Umbilical cord (tissue), 1 donor: ENCODE measurements at regions not wholly inside any gene's neighbourhood (a gene's known extent, or its start where the extent isn't known, plus 50 kb on each side); places are given as distances from the start of the nearest gene placed in this dataset.
"Not testable (repeated sequence)": the region's sequence is repeated elsewhere in the genome, so short reads cannot be mapped to it uniquely, and the experiment has no call there.

Experiments
- DNase-seq: peaks from one replicate; pipeline ENCODE4 v3.0.0-alpha.2; 2015; ENCODE audit warnings: low spot score

DNA sequence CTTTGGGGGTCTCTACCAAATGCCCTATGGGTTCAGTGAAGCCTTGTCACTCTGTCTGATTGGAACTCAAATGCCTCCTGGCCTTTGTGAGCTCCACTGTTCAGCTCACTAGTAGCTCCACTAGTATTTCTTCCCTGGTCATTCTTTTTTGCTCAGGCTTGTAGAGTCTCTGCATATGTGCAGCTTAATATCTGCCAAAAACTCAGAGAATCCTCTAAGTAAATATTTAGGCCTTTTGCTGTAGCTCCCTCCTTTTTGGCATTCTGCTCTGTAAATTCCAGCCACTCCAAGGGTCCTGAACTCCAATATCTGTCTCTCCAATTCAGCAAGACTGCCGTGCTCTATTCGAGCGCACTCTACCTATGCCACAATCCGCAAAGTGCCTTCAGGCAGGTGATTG is 146.5 kb downstream of the MAIP1 start:
- no peak for DNase-seq

DNA sequence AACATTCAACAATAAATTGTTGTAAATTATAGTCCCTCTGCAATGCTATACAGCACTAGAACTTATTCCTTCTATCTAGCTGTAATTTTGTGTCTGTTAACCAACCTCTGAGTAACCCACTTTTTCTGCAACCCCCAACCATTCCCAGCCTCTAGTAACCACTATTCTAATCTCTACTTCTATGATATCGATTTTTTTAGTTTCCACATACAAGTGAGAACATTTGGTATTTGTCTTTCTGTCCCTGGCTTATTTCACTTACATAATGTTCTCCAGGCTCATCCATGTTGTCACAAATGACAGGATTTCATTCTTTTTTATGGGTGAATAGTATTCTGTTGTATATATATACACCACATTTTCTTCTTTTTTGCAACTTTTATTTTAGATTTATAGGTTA is 147.6 kb downstream of the MAIP1 start:
- no peak for DNase-seq

DNA sequence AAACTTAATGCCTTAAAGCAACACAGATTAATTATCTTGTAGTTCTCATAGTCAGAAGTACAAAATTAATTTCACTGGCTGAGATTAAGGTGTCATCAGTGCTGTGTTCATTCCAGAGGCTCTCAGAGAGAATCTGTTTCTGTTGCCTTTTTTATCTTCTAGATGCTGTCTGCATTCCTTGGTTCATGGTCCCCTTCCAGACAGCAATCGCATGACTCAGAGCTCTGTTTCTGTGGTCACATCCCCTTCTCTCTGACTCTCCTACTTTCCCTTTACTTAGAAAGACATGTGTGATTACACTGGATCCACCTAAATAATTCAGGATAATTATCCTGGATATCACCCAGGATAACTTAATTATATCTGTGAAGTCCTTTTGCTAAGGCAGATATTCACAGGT is 148.6 kb downstream of the MAIP1 start:
- no peak for DNase-seq

DNA sequence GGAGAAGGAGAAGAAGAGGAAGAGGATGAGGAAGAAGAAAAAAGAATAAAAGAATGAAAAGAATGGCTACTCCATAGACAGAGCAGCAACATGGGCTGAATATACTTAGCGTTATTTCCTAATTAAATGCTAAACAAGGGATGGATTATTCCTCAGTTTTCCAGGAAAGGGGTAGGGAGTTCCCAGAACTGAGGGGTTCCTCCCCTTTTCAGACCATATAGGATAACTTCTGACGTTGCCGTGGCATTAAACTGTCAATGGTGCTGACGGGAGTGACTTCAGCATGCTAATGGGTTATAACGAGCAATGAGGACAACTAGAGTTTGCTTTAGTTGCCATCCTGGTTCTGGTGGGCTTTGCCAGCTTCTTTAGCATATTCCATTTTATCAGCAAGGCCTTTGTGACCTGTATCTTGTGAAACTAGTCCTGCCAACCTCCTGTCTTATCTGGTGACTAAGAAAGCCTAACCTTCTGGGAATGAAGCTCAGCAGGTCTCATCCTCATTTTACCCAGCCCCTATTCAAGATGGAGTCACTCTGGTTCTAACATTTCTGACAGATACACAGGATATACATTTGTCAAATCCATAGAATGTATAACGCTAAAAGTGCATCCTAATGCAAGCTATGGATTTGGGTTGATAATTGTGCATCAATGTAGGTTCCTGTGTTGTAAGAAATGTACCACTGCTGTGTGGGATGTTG is 152.3 kb downstream of the MAIP1 start:
- no peak for DNase-seq

DNA sequence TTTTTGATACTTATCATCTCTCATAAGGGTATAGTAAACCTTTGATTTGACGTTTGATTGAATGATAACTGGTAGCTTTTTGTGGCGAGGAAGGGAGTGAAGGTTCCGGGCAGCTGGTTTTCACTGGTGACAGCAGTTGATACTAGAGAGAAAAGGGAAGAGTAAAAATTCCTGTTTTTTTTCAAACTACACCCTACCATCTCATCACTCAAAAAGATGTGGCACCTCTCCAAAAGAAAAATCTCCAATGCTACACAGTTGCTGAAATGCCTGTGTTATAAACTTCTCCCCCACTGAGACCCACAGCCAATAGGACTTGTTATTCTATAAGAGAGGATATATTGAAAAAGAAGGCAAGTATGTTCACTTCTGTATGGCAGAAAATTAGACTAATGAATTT is 154.0 kb downstream of the MAIP1 start:
- peak; percentile 51 for DNase-seq

DNA sequence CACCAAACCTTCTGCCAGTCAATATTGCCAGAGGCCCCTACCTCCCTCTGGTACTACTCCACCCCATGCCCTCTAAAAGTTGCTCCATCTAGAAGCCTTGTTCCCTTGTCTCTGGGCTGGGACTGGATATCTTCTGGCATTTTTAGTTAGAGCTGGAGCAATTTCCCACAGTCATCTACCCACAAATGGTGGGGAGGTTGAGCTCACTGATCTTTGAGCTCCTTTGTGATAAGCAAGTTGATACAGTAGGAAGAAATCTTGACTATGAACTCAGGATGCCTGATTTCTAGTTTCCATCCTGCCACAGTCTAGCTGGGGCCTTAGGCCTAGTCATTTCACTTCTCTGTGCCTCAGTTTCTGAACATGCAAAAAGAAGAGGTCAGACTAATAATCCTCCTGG is 155.0 kb downstream of the MAIP1 start:
- DNase-seq = no peak

DNA sequence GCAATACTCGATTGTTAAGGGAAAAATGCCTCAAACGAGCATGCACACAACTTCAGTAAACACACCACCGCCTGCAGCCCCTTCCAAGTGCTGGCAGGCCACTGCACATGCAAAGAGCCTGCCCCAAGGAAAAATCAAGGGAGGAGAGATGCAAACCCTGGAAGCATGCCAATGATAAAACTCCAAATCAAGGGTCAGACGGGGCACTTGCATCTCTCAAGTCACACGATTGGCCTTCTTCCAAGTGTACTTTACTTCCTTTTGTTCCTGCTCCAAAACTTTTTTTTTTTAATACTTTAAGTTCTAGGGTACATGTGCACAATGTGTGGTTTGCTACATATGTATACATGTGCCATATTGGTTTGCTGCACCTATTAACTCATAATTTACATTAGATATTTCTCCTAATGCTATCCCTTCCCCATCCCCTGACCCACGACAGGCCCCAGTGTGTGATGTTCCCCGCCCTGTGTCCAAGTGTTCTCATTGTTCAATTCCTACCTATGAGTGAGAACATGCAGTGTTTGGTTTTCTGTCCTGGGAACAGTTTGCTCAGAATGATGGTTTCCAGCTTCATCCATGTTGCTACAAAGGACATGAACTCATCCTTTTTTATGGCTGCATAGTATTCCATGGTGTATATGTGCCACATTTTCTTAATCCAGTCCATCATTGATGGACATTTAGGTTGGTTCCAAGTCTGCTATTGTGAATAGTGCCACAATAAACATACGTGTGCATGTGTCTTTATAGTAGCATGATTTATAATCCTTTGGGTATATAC is 157.8 kb downstream of the MAIP1 start:
- DNase-seq = not testable (repeated sequence)

DNA sequence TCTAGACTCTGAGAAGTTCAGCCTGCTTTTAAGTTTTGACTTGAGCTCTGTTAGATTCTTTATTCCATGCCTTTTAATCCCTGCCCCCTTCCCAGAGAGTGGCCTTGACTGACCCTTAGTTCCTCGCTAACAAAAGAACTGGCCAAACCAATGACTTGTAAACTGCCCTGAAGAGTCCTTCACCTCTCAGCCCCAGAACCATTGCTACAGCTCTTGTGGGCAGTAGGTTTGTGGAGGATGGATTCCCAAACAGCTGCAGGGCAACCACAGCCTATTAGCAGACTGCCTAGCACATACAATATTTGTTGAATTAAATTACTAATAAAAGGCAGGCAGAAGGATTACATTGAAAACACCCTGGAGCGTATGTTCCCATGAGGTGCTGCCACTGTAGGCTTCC is 163.9 kb downstream of the MAIP1 start:
- DNase-seq = no peak

DNA sequence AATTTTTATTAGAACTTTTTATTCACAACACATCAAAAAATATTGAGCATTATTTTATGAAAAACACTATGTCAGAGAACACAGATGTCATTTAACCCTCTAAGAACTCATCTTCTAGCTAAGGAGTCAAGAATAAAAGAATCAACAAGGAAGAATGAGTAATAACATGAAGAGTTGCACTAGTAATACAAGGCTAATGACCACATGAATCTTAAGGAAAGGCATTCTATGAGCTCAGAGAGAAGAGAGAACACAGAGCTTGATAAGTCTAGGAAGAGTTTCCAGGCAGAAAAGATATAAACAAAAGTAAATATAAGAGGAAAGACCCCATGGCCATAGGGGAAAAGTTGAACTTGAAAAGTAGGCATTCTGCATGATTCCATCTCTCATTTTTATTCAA is 166.5 kb downstream of the MAIP1 start:
- DNase-seq = peak; percentile 23

DNA sequence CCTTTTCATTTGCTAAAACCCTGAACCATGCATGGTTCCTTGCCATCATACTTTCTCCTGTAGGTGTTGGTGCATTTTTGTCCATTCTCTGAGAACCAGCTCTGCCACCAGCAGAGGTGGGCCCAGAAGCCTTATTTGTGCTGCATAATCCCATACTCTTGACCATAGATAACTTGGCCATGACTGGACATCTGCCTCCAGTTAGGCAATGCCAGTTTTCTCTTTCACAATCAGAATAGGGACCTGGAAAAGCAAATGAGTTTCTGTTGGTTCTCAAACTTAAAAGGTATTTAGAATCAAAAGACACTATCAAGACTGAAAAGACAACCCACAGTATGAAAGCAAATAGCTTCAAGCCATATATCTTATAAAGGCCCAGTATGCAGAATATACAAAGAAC is 167.3 kb downstream of the MAIP1 start:
- no peak for DNase-seq

DNA sequence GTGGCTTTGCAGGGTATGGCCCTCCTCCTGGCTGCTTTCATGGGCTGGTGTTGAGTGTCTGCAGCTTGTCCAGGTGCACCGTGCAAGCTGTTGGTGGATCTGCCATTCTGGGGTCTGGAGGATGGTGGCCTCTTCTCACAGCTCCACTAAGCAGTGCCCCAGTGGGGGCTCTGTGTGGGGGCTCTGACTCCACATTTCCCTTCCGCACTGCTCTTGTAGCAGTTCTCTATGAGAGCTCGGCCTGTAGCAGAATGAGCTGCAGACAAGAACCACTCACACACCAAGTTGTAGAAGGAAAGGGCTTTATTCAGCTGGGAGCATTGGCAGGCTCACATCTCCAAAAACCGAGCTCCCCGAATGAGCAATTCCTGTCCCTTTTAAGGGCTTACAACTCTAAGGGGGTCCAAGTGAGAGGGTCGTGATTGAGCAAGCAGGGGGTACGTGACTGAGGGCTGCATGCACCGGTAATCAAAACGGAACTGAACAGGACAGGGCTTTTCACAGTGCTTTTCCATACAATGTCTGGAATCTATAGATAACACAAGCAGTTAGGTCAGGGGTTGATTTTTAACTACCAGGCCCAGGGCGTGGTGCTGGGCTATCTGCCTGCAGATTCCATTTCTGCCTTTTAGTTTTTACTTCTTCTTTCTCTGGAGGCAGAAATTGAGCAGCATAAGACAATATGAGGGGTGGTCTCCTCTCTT is 169.4 kb downstream of the MAIP1 start:
- not testable (repeated sequence) for DNase-seq

DNA sequence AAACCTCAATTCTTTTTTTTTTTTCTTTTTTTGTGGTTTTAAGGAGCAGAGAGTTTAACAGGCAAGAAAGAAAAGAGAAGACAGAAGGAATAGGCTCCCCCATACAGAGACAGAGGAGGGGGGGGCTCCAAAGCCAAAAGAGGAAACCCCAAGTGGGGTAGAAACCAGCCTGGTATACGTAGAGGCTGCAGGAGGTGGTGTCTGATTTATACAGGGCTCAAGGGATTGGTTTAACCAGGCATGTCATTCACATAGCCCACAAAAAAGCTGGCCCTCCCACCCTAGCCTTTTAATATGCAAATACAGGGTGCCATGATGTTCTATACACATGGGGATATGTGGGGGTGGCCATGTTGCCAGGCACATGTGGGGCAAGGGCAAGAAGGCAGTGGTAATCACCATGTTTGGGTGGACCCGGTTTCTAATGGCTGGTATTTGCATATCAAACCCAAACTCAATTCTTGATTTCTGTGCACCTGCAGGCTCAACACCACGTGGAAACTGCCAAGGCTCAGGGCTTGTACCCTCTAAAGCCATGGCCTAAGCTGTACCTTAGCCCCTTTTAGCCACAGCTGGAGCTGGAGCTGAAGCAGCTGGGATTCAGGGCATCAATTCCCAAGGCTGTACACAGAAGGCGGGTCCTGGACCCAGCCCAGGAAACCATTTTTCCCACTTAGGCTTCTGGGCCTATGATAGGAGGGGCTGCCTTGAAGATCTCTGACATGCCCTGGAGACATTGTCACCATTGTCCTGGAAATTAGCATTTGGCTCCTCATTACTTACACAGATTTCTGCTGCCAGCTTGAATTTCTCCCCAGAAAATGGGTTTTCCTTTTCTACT is 170.3 kb downstream of the MAIP1 start:
- peak; percentile 12 for DNase-seq

DNA sequence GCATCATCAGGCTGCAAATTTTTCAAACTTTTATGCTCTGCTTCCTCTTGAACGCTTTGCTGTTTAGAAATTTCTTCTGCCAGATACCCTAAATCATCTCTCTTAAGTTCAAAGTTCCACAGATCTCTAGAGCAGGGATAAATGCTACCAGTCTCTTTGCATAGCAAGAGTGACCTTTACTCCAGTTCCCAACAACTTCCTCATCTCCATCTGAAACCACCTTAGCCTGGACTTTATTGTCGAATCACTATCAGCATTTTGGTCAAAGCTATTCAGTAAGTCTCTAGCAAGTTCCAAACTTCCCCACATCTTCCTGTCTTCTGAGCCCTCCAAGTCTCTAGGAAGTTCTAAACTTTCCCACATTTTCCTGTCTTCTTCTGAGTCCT is 170.9 kb downstream of the MAIP1 start:
- DNase-seq = peak; percentile 33

DNA sequence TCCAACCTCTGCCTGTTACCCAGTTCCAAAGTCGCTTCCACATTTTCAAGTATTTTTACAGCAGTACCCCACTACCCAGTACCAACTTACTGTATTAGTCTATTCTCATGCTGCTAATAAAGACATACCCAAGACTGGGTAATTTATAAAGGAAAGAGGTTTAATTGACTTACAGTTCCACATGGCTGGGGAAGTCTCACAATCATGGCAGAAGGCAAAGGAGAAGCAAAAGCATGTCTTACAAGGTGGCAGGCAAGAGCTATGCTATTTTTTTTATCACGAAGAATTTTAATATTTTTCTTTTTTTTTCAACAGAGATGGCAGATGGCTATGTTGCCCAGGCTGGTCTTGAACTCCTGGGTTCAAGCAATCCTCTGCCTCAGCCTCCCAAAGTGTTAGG is 171.3 kb downstream of the MAIP1 start:
- not testable (repeated sequence) for DNase-seq

DNA sequence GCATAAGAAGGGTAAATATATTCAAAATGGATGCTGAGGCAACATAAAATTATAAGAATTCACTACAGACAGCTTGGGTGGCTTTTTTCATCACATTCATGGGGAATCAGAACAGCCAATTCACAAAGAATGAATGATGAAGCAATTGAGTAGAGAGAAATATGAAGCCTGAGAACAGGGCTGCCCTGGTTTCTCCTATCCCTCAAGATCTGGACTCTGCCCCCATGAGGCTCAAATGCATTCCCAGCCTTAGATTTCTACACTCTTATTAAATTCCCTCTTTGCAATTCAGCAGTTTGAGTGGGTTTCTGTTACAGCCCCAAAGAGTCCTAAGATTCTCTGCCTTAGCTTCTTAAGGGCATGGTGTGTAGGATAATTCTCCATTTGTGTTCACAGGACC is 172.5 kb downstream of the MAIP1 start:
- peak; percentile 50 for DNase-seq

DNA sequence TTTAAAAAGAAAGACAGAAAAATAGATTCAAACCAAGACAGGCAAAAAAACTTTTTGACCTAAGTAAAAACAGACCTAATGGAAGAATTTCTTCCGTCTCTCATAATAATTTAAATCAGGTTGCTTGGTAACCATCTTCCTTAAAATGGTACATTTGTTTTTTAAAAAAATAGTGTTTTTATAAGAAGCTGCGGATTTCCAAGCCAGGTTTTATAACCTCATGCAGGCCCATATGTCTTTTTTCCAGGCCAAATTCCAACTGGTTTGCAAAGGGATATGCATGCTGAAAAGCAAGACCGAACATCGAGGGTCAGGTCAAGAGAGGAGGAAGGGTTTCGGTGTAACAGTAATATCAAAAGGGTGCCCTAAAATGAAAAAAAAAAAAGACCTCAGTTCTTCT is 172.9 kb downstream of the MAIP1 start:
- peak; percentile 37 for DNase-seq

DNA sequence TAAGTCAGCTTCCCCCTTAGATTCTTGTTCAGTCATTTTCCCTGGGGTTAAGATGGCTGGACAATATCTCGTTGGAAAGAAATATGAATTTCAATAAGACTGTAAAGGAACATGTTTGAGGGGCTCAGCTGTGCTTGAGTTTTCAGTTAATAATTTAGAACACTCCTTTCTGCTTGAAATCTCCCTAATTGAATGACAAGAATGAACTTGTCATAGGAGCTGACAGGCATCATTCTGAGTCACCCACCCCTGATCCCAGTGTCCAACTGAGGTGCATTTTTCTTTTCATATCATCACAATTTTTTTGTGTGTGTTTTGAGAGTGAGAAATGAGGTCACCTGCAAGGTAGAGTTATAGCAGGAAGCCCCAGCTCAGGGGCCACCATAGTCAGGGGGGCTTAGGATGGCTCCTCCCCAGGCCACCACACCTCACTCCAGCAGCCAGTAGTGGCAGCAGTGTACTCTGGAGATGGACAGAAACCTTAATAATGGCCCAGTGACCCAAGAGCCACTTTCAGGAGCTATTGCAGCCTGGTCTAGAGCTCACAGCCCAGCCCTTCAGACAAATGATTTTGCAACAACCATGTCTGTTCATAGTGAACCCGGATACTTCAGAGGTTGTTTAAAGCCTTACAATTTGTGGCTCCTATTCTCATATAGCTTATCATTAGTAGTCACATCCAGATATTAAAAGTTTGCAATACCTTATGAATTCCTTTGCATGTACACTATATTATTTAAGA is 174.5 kb downstream of the MAIP1 start:
- no peak for DNase-seq

DNA sequence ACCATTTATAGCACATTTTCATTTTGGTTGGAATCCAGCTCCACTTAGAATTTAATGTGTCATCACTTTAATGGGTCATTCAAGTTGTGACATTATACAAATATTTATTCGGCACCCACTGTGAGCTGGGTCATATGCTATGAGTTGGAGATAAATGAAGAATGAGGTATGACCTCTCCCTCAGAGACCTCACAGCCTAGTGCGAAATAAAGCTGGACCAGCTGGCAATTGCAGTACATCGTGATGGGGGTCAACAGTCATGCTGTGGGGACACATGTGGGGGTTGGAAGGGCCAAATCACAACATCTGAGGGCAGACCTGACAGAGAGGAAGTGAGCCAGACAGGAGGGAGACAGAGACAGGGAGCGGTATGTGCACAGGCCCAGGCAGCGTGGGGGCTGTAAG is 175.4 kb downstream of the MAIP1 start:
- no peak for DNase-seq

DNA sequence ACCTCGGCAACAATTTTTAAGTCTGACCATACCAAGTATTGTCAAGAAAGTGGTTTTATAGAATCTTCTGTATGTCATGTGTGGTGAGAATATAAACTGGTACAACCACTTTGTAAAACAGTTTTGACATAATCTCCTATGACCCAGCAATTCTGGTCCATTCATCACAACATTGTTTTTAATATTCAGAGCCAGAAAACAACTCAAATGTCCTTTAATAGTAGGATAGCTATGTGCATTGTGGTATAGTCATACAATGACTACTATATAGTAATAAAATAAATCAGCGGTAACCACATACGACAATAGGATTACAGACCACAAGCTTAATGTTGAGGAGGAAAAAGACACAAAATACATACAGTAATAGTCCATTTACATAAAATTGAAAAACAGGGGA is 175.2 kb upstream of the SPATS2L start:
- no peak for DNase-seq

DNA sequence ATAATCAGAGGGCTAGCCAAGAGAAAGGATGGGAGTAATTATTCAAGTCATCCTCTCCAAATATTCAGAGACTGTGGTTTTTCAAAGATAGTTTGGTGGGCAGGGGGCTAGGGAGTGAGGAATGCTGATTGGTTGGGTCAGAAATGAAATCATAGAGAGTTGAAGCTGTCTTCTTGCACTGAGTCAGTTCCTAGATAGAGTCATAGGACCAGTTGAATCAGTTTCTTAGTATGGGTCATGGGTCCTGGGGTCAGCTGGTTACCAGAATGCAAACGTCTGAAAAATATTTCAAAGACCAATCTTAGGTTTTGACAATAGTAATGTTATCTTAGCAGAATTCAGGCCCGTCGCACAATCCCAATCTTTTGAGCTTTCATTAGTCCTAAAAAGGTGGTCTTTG is 171.4 kb upstream of the SPATS2L start:
- DNase-seq = no peak

DNA sequence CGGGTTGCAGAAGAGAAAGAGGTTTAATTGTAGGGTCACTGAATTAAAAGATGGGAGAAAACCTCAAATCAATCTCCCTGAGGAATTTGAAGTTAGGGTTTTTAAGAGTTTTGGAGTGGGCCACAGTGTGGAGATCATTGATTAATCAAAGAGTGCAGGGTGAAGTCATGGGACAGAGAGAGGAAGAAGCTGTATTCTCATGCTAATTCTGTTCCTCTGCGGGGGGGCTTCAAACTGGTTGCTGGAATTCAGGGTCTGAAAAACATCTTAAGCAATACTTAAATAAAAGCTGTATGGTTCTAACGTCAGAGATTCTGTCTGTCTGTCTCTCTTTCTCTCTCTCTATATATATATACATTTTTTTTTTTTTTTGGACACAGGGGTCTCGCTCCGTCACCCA is 169.8 kb upstream of the SPATS2L start:
- no peak for DNase-seq
